HEK293T (cell line): ENCODE measurements at regions not wholly inside any gene's neighbourhood (a gene's known extent, or its start where the extent isn't known, plus 50 kb on each side); places are given as distances from the start of the nearest gene placed in this dataset.

ENCODE experiments used
- ARNT ChIP-seq: fragments of 450-650 bp; IDR thresholded peaks from 2 replicates; pipeline ENCODE4 v1.6.1; 2017; ENCODE audit warnings: mild to moderate bottlenecking
- BHLHE40 ChIP-seq: fragments of 450-650 bp; IDR thresholded peaks from 2 replicates; pipeline ENCODE4 v1.6.1; 2016; ENCODE audit warnings: mild to moderate bottlenecking, moderate library complexity, borderline replicate concordance
- ELF4 ChIP-seq: fragments of 450-650 bp; IDR thresholded peaks from 2 replicates; pipeline ENCODE4 v1.6.1; 2017; ENCODE audit warnings: antibody characterized with exemption
- FOXM1 ChIP-seq: fragments of 450-650 bp; IDR thresholded peaks from 2 replicates; pipeline ENCODE4 v1.6.1; 2017; ENCODE audit warnings: mild to moderate bottlenecking, borderline replicate concordance
- ZNF384 ChIP-seq: fragments of 450-650 bp; IDR thresholded peaks from 2 replicates; pipeline ENCODE4 v1.6.1; 2016

DNA sequence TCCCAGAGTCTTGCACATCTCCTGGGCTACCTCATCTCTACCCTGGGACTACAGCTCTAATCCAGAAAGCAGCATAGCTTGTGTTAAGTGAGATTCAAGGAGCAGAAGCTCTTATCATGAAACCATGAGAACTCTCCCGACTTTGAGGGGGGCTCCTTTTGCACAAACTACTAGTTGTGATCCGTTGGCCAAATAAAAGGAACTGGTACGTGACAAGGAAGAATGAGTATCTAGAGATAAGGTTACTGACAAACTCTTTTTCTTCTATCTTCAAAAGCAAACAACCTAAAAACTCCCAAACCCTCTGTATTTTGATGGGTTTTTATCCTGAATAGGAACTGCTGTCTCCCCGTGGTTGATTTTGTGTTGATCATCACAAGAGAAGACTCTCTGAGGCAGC is 168.5 kb downstream of the SLC24A2 start:
- no peak for TF ChIP-seq ARNT
- TF ChIP-seq BHLHE40: no peak
- TF ChIP-seq FOXM1: no peak
- TF ChIP-seq ELF4: no peak
- no peak for TF ChIP-seq ZNF384
